Neural cell (in vitro differentiated cells): ENCODE measurements at regions not wholly inside any gene's neighbourhood (a gene's known extent, or its start where the extent isn't known, plus 50 kb on each side); places are given as distances from the start of the nearest gene placed in this dataset.

Source experiments
- H2AFZ ChIP-seq: fragments of 200-600, 300-800 bp; sonication (generic), shearing (Covaris generic); 2 replicates; pipeline ENCODE4 v1.6.0; 2014; ENCODE audit warnings: low read depth, mild to moderate bottlenecking, antibody characterized with exemption, low read length, moderate library complexity
- H3F3A ChIP-seq: fragments of 200-600 bp; shearing (Covaris generic); 2 replicates; pipeline ENCODE4 v1.6.1; 2016; ENCODE audit warnings: mild to moderate bottlenecking, moderate library complexity, mixed read lengths, antibody characterized with exemption, low read length; ENCODE audit not compliant: insufficient read depth, poor library complexity, severe bottlenecking
- H3K27ac ChIP-seq: fragments of 200-600, 300-800 bp; sonication (generic), shearing (Covaris generic); 2 replicates; pipeline ENCODE4 v1.5.1; 2014; ENCODE audit warnings: mild to moderate bottlenecking, low read length, moderate library complexity
- H3K27me3 ChIP-seq: fragments of 300-800, 200-600 bp; sonication (generic), shearing (Covaris generic); 2 replicates; pipeline ENCODE4 v1.6.0; 2014; ENCODE audit warnings: mild to moderate bottlenecking, low read depth, low read length, moderate library complexity; ENCODE audit not compliant: insufficient read depth
- H3K36me3 ChIP-seq: fragments of 300-800, 200-600 bp; sonication (generic), shearing (Covaris generic); 2 replicates; pipeline ENCODE4 v1.5.1; 2014; ENCODE audit warnings: mild to moderate bottlenecking, antibody characterized with exemption, low read length, moderate library complexity; ENCODE audit not compliant: insufficient read depth
- H3K4me2 ChIP-seq: fragments of 300-800, 200-600 bp; sonication (generic), shearing (Covaris generic); 2 replicates; pipeline ENCODE4 v1.6.0; 2014; ENCODE audit warnings: mild to moderate bottlenecking, low read length
- H3K4me3 ChIP-seq: fragments of 300-800, 200-600 bp; sonication (generic), shearing (Covaris generic); 2 replicates; pipeline ENCODE4 v1.5.1; 2014; ENCODE audit warnings: mild to moderate bottlenecking, low read length, moderate library complexity
- H3K79me2 ChIP-seq: fragments of 200-600 bp; shearing (Covaris generic); replicated peaks from 2 replicates; pipeline ENCODE4 v1.6.0; 2014; ENCODE audit warnings: mild to moderate bottlenecking, low read length, moderate library complexity; ENCODE audit not compliant: insufficient read depth
- H3K9ac ChIP-seq: fragments of 300-800, 200-600 bp; sonication (generic), shearing (Covaris generic); 2 replicates; pipeline ENCODE4 v1.6.1; 2016; ENCODE audit warnings: mild to moderate bottlenecking, low read length, mixed read lengths
- H3K9me2 ChIP-seq: fragments of 200-600 bp; shearing (Covaris generic); 2 replicates; pipeline ENCODE4 v1.6.1; 2016; ENCODE audit warnings: mild to moderate bottlenecking, low read length, mixed read lengths; ENCODE audit not compliant: insufficient read depth
- H3K9me3 ChIP-seq: fragments of 200-600, 300-800 bp; sonication (generic), shearing (Covaris generic); 2 replicates; pipeline ENCODE4 v1.6.1; 2016; ENCODE audit warnings: mild to moderate bottlenecking, mixed run types, low read length, moderate library complexity, mixed read lengths
- H4K20me1 ChIP-seq: fragments of 200-600 bp; shearing (Covaris generic); 2 replicates; pipeline ENCODE4 v1.6.1; 2016; ENCODE audit warnings: mild to moderate bottlenecking, mixed run types; ENCODE audit not compliant: insufficient read depth
- EP300 ChIP-seq: fragments of 450-650 bp; conservative IDR thresholded peaks from 2 replicates; pipeline ENCODE4 v1.6.1; 2014; ENCODE audit warnings: antibody characterized with exemption, mild to moderate bottlenecking, moderate library complexity; ENCODE audit not compliant: poor library complexity, severe bottlenecking
- EZH2 ChIP-seq: fragments of 200-600, 300-800 bp; shearing (Covaris generic), sonication (generic); IDR thresholded peaks from 2 replicates; pipeline ENCODE4 v1.6.1; 2014; ENCODE audit warnings: antibody characterized with exemption, low read length, borderline replicate concordance, mild to moderate bottlenecking; ENCODE audit not compliant: insufficient read depth, poor library complexity, severe bottlenecking
- MXI1 ChIP-seq: fragments of 450-650 bp; conservative IDR thresholded peaks from 2 replicates; pipeline ENCODE4 v1.6.1; 2014; ENCODE audit warnings: antibody characterized with exemption, mild to moderate bottlenecking; ENCODE audit not compliant: poor library complexity, severe bottlenecking
- POLR2AphosphoS5 ChIP-seq: IDR thresholded peaks from 2 replicates; pipeline ENCODE4 v1.6.1; 2012
- RAD21 ChIP-seq: fragments of 450-650 bp; conservative IDR thresholded peaks from 2 replicates; pipeline ENCODE4 v1.6.1; 2014; ENCODE audit warnings: antibody characterized with exemption, mild to moderate bottlenecking, moderate library complexity
- REST ChIP-seq: IDR thresholded peaks from 2 replicates; pipeline ENCODE4 v1.6.1; 2012; ENCODE audit warnings: borderline replicate concordance
- SMC3 ChIP-seq: fragments of 450-650 bp; conservative IDR thresholded peaks from 2 replicates; pipeline ENCODE4 v1.6.1; 2014; ENCODE audit warnings: antibody characterized with exemption, mild to moderate bottlenecking, moderate library complexity; ENCODE audit not compliant: poor library complexity
- TAF1 ChIP-seq: IDR thresholded peaks from 2 replicates; pipeline ENCODE4 v1.6.1; 2012; ENCODE audit warnings: low read depth
- TF ChIP-seq, protein P1 (sequence below): fragments of 450-650 bp; IDR thresholded peaks from 2 replicates; pipeline ENCODE4 v1.5.1; 2014; ENCODE audit warnings: antibody characterized with exemption, mild to moderate bottlenecking, moderate library complexity; ENCODE audit not compliant: poor library complexity, severe bottlenecking

- Histone ChIP-seq H3K27me3 (no peaks in the 10 kb centered on the region), H3K4me2 (no peak overlapping the region), H3K9me3 (no peaks in the 10 kb centered on the region), H3K4me3 (no peak overlapping the region), H3F3A (no peaks in the 10 kb centered on the region), H3K9ac (no peak overlapping the region), H3K27ac (no peak overlapping the region), H3K9me2 (no peaks in the 10 kb centered on the region), H3K79me2 (no peaks in the 10 kb centered on the region), H4K20me1 (no peaks in the 10 kb centered on the region), H2AFZ (no peak overlapping the region), H3K36me3 (no peaks in the 10 kb centered on the region)
- no peak for TF ChIP-seq SMC3
- no peak for TF ChIP-seq EP300
- TF ChIP-seq POLR2AphosphoS5: no peak
- TF ChIP-seq, protein P1, sequence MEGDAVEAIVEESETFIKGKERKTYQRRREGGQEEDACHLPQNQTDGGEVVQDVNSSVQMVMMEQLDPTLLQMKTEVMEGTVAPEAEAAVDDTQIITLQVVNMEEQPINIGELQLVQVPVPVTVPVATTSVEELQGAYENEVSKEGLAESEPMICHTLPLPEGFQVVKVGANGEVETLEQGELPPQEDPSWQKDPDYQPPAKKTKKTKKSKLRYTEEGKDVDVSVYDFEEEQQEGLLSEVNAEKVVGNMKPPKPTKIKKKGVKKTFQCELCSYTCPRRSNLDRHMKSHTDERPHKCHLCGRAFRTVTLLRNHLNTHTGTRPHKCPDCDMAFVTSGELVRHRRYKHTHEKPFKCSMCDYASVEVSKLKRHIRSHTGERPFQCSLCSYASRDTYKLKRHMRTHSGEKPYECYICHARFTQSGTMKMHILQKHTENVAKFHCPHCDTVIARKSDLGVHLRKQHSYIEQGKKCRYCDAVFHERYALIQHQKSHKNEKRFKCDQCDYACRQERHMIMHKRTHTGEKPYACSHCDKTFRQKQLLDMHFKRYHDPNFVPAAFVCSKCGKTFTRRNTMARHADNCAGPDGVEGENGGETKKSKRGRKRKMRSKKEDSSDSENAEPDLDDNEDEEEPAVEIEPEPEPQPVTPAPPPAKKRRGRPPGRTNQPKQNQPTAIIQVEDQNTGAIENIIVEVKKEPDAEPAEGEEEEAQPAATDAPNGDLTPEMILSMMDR: no peak
- no peak for TF ChIP-seq TAF1
- no peak for TF ChIP-seq MXI1
- no peak for TF ChIP-seq REST
- TF ChIP-seq EZH2: no peak
- TF ChIP-seq RAD21: no peak
Observed at GRCh38 chr4:174183259-174183658, 100.2 kb downstream of the FBXO8 start.

GRCh38 chr4:174181827-174182226 is 101.6 kb downstream of the FBXO8 start:
- H3K27ac ChIP-seq: no peak overlapping the region
- no peaks in the 10 kb centered on the region for H3K27me3 ChIP-seq
- no peaks in the 10 kb centered on the region for H3K36me3 ChIP-seq
- no peaks in the 10 kb centered on the region for H3K9me2 ChIP-seq
- H2AFZ ChIP-seq: no peak overlapping the region
- no peaks in the 10 kb centered on the region for H3K79me2 ChIP-seq
- no peaks in the 10 kb centered on the region for H3K9me3 ChIP-seq
- no peaks in the 10 kb centered on the region for H3F3A ChIP-seq
- TF ChIP-seq REST (no peak), RAD21 (no peak), EP300 (no peak), EZH2 (no peak), TAF1 (no peak), POLR2AphosphoS5 (no peak), SMC3 (no peak), MXI1 (no peak)
- TF ChIP-seq, protein P1: no peak
- no peak overlapping the region for H3K4me2 ChIP-seq
- H3K9ac ChIP-seq: no peak overlapping the region
- H3K4me3 ChIP-seq: no peak overlapping the region
- no peaks in the 10 kb centered on the region for H4K20me1 ChIP-seq
